NCI-H1417 treated with DMSO at 0.1 percent for 48 hours (cell line): ENCODE measurements at regions not wholly inside any gene's neighbourhood (a gene's known extent, or its start where the extent isn't known, plus 50 kb on each side); places are given as distances from the start of the nearest gene placed in this dataset.
"Not testable (repeated sequence)": the region's sequence is repeated elsewhere in the genome, so short reads cannot be mapped to it uniquely, and the experiment has no call there.

ENCODE experiments used
- DNase-seq: peaks from one replicate; lab custom pipeline; 2025; lab: John Stamatoyannopoulos, UW

DNA sequence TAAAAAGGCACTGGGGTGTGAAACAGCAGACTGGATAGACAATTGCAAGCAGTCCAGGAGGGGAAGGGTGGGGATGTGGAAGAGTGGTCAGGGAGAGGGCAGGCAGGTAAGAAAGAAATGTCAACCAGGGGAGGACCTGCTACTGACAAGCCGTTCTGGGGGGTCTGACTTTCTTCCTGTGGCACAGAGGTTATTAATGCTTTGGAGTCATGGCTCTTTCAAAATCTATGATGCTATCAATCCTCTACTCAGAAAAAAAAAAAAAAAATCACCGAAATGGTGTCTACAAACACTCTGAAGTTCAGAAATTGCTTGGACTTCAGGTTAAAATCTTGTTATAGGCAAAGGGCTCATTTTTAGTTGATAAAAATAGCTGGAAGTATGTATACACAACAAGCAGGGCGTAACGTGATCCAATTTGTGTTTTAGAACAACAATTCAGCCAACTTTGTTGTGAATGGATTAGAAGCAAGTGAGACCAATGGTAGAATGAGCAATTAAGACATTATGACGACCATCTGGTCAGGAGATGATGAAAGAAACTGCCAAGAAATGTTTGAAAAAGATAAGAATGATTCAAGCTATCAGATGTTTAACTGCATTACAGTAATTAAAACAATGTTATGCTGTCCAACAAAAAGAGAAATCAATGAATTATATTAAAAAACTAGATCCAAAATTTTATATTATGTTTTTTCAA, 255.2 kb downstream of the DEPDC1B start:
- DNase-seq, result no peak

DNA sequence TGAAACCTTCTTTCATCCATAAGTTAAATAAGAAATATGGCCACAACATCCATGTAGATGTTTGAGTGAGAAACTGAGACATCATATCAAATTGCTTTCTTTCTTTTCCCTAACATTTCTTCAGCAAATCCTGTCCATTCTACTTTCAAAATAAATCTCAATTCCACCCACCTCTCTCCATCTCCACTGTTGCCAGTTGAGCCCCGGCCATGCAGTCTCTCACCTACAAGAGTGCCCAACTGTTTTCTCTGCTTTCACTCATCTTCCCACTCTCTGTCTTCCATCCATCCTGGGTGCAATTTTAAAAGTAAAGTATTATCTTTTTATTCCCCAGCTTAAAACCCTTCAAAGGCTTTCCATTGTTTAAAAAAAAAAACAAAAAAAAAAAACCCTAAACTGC, 260.4 kb downstream of the DEPDC1B start:
- DNase-seq, result no peak

DNA sequence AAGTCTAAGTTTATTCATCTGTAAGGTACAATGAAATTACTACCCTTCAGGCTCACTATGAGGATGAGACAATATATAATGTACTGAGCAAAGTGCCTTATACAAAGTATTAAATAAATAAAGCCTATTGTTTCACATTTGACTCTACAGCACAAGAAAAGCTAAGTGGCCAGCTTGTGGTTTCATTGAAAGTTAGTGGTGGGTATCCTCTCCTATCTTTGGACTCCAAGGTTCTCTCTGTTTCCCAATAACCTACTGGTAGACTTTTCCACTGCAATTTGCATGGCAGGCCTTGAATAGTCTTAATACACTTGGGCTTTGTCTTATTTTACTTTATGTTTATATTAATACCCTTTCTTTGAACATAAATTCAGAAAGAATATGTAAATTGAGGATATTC, 262.7 kb downstream of the DEPDC1B start:
- no peak for DNase-seq

DNA sequence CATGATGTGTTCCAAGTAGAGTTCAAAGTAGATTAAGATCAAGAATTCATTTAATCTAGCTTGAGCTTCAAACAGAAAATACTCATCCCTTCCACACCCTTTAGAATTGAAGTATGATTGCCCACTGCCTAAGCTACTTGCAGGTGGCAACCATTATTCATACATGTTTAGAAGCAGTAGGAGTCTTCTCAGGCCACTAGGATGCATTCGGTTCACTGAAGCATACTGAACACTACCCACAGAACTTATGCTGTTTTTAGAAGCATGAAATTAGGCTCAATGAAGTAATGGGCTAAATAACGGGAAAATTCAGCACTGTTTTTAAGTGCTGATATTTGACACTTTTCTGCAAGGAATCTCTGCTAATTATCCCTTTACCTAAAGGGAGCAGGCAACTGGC, 263.4 kb downstream of the DEPDC1B start:
- no peak for DNase-seq

DNA sequence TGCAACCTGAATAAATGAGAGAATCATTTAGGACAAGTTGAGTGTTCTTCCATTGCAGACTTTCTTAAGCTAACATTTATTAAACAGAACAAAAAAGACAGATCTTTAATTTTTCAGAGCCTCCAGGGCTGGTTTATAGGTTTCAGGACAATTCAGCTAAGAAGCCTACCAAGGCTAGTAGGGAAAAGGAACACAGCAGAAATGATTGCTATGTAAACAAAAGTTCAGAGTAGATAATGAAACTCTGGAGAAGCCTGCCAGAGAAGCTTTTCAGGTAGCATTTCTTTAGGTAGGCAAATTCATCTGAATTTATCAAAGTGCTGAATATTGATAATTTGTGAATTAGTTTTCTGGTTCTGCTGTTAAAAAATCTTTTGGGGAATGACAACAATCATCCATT, 264.2 kb downstream of the DEPDC1B start:
- no peak for DNase-seq

DNA sequence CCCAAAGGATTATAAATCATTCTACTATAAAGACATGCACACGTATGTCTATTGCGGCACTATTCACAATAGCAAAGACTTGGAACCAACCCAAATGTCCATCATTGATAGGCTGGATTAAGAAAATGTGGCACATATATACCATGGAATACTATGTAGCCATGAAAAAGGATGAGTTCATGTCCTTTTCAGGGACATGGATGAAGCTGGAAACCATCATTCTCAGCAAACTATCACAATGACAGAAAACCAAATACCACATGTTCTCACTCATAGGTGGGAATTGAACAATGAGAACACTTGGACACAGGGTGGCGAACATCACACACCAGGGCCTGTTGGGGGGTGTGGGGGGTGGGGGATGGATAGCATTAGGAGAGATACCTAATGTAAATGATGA, 273.8 kb downstream of the DEPDC1B start:
- not testable (repeated sequence) for DNase-seq

DNA sequence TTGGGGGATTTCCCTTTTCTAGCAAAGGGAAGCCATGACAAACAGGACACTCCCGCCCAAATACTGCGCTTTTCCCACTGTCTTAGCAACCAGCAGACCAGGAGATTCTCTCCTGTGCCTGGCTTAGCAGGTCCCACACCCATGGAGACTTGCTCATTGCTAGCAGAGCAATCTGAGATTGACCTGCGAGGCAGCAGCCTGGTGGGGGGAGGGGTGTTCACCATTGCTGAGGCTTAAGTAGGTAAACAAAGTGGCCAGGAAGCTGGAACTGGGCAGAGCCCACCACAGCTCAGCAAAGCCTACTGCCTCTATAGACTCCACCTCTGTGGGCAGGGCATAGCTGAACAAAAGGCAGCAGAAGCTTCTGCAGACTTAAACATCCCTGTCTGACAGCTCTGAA, 279.2 kb downstream of the DEPDC1B start:
- DNase-seq, result not testable (repeated sequence)

DNA sequence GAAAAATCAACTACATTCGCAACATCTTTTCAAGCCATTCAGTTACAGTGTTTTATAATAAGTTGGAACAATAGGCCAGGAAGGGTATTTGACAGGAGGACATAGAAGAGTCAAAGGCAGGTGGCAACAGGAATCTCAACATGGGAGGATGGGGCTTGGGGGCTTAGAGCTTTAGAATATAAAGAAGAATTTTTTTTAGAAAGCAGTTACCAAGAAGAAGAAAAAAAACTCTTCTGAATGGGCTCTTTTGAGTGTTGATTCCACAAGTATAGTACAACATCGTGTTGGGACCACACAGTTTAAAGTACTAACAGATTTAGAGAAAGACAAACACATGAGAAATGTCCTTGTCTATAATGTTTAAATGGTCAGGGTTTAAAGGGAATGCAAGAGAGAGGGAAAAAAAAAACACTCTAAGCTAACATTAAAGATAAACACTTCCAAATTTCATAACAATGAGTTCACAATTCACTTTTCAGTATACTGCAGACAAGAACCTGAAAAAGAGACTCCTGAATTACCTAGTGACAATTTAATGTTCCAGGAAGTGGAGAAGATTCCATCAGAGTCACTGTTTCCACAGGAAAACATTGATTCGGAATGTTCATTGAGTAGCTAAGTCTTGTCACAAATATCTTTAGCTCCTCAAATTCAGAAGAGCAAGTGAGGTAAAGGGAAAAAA, 282.3 kb downstream of the DEPDC1B start:
- no peak for DNase-seq

DNA sequence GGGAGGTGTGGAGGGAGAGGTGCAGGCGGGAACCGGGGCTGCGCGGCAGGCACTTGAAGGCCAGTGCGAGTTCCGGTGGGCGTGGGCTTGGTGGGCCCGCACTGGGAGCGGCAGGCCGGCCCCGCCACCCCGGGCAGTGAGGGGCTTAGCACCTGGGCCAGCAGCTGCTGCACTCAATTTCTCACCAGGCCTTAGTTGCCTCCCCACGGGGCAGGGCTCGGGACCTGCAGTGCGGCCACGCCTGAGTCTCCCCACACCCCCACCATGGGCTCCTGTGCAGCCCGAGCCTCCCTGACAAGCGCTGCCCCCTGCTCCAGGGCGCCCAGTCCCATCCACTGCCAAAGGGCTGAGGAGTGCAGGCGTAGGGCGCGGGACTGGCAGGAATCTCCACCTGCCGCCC, 284.5 kb downstream of the DEPDC1B start:
- no peak for DNase-seq

DNA sequence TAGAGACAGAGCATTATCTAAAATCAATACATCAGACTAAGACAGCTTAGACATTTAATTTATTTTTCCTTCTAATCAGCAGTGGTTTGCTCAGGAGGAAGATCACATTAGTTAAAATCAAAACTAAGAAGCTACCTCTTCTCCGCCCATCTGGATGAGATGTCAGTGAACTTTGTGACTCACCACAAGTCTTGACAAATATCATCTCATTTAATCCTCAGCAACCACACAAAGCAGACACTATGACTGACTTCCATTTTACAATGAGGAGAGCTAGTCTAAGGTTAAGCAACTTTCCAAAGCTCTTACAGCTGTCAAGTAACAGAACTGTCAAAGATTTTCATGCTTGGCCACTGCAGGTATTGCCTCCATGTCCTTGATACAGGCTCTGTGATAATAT, 289.5 kb downstream of the DEPDC1B start:
- no peak for DNase-seq

DNA sequence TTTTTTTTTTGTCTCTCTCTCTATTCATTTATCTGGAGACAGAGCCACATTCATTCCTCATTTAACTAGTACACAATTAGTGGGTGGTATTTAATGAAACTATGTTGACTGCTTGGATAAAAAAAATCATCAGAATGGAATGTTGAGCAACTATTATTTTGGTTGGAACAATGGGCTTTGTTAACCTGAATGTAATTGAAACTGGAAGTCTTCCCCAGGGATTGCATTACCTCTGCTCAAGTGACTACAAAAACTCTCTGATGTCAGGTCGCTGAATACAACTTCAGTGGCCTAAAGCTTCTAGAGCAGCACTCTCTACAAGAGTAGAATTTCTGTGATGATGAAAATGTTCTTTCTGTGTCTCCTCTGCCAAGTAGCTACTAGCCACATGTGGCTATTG, 295.8 kb downstream of the DEPDC1B start:
- no peak for DNase-seq

DNA sequence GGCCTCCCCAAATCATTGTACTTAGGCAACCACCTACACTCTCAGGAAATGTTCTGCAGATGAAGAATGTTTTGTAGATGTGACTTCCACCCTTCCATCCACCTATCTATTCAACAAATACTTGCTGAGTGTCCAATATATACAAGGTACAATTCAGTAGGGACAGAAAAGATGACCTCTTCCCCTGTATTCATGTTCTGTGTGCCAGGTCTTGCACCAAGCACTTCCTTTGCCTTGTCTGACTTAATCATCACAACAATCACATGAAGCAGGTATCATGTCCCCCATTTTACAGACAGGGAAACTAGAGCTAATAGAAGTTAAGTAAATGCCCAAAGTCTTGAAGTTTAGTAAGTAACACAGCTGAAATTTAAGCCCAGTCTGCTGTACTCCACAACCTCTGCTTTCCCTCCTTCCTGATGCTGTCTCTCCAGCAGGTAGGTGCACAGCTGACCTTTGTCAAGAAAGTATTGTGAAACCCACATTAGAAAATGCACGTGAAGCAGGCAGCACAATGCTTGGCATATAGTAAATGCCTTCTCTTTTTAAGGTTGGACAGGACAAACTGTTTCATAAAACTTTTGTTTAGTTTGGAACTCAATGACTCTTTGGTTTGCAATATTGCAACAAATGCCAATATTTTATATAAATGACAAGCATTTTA, 296.5 kb downstream of the DEPDC1B start:
- no peak for DNase-seq

DNA sequence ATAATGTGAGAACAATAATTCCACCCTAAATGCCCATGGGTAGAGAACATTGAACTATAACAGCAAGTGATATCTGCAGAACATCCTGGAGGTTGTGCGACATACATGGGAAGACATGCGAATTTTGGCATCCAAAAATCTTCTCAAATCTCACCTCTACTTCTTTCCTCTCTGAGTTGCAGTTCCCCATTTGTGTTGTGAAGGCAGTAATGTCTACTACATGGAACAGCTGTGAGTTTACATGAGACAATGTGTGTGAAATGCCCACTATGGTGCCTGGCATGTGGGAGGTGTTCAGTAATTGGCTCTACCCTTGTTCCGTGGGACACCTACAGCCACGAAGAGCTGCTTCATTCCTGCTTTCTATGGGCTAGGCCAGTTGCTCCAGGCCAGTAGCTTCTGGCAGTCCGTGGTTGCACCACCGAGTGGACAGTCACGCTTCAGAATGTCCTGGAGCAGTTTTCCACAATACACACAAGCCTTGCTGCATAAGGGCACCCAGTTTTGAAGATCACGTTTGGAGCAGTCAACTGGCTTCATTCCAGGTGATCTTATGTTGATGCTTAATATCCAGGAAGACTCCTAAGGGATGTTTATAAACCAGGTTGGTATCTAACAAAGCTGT, 297.7 kb downstream of the DEPDC1B start:
- DNase-seq, result no peak

DNA sequence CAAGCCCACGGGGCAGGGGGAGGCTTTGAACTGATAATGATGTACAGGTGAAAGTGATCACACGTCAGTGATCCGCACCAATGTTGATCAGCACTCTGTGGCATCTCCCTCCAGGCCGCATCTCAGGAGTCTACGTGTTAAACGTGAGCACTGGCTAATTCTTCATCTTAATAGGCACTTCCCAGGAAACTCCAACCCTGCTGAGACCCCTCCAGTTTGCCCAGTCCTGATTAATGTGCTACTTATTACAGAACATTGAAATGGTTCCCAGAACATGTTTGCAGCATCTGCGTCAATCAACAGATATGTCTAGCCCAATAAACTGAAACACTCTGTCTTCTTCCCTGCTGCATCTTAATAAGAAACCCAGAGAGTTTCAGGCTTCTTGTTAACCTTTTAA, 298.4 kb downstream of the DEPDC1B start:
- DNase-seq, result no peak

DNA sequence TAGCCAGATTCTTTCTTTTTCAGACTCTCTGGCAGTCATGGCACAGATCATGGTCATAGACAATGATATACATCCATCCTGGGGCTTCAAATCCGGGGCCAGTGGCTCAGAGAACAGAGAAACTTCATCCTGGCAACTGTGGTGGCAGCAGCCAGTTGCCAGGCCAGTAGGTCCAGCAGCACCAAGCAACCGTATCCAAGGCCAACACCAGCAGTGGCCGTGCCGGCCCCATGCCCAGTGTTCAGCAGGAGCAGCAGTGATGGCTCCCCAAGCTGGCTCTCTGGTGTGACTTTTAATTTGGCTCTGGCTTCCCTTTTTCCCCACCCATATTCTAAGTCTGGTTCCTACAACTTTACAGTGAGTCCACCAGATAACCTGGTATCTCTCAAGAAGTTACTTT, 300.5 kb downstream of the DEPDC1B start:
- DNase-seq, result no peak

DNA sequence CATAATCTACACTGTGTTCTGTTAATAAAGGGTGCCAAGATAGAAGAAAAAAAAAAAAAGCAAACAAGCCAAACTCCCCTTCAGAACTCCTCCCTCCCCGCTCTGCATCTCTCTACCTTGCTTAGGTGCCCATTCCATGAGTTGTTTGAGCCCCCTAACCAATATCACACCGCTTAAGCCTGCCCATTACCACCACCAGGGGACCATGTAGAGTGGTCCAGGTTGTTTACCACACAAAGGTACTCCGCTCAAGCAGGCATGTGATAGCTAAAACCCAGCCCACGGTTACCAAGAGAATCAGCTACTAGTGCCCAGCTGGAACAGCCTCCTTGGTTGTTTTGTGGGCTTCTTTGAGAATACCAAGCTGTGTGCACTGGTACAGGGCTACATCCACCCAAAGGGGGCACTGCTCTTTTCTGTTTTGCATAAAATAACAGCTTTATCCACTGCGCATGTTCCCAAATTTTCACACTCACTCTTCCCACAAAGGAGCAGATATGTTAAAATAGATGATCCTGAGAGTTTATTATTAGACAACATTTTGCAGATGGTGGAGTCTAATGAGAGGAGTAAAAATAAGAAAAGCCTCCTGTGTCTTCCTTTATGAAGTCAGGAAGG, 304.1 kb downstream of the DEPDC1B start:
- DNase-seq, result no peak

DNA sequence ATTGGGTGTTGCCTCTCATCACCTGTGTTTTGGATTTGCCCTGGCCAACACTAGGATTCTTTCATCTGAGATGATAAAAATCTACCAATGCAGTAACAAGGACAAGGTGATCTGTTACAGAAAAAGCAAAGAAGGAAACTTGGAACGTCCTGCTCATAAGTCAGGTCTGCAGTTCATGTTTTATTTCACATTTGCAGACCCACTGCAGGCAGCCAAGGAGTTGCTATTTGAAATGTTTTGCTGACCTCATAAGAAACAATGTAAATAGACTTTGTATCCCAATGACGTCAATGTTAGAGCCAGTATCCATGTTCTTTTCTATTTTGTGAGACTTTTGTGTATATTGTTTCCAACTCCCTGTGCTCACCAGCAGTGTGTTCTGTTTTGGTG, 312.9 kb downstream of the DEPDC1B start:
- DNase-seq, result no peak

DNA sequence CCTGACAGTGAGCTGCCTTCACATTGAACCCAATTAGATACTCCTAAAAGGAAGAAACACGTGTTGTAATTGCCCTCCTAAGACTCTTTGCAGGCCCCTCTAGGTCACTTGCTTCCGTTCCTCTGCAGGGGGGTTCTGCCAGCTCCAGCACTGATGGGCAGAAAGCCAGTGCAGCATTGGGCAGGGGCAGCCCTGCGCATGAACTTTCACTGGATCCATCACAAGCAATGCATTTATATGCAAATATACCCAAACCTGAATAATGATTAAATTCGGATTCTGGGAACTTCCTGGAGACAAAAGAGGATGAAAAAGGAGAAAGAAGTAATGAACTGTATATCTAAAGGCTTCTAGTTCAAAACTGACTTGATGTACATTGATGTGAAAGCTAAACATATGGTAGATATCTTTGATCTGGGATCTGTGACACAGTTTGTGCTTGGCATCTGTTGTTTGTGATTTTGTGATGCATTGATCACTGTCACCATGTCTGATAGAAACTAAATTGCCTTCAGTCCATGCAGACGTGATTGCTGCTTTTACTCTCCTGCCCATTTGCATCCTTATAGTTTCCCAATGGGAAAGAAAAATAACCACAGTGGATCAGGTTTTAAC, 313.4 kb downstream of the DEPDC1B start:
- DNase-seq, result no peak

DNA sequence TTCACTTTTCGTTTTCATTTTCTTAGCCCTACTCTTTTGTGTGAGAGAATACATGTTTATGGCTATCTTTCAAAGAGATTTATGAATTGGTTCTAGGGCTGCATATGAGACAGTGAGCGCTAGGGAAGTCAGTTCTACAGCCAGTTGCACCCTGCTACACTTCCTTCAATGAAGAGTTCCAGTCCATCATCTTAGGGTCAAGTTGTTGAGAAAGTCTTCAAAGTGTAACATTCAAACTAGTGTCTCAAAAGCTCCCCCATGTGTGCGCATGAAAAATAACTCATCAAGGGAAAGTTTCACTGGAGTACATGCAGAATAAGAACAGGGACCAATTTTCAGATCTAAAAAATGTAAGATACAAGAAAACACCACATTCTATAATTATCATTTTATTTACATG, 317.2 kb downstream of the DEPDC1B start:
- peak; percentile 0 for DNase-seq

DNA sequence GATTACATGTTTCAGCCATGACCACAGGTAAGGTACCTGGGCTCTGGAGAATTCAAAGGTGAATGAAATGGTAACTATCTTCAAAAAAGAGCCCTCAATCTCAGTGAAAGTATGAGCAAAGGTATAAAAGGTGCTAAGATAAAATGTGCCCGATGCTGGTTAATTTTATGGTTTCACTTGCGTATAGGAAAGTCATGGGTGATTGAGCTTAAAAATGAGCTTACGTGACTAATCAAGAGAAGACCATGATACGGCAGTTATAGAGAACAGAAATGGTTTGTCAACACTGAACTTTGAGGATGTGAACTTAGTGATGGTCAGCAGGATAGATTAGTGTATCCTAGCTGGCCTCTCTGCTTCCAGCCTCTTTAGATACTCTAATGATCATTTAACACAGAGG, 320.1 kb downstream of the DEPDC1B start:
- DNase-seq, result no peak

DNA sequence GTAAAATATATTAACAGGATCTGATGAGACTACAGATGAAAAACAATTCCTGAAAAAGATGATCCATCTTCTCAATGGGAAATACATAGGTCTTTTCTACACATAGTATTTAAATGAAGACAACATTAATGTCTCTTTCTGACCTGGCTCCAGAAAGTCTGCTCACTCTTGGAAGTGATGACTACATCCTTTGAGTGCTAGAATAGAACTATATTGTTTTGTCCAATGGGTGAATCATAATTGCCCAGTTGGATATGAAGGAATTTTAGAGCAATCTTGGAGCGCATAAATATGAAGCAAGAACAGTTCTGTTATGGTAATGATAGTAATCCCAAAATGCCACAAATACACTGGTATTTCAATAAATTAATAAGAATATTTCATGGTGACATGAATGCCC, 322.1 kb downstream of the DEPDC1B start:
- no peak for DNase-seq

DNA sequence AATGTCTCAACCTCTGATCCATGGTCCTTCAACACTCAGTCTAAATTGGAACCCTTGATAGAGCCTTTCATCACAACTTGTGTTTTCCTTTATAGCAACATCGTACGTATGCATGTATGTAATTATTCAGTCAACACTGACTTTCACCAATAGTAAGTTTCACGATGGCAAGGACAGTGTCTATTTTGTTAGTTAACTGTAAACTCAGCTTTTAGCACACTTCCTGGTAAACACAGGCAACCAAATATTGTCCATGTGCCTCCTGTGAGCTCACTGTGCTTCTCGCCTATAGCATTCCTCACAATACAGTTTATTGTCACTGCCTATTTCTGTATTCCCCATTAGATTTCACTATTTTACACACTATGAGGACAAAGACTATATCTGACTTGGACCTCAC, 323.1 kb downstream of the DEPDC1B start:
- no peak for DNase-seq
